HK-2 (cell line): ENCODE measurements at regions not wholly inside any gene's neighbourhood (a gene's known extent, or its start where the extent isn't known, plus 50 kb on each side); places are given as distances from the start of the nearest gene placed in this dataset.
"Not testable (repeated sequence)": the region's sequence is repeated elsewhere in the genome, so short reads cannot be mapped to it uniquely, and the experiment has no call there.

Experiments
- DNase-seq: peaks from one replicate; pipeline ENCODE4 v3.0.0-alpha.2; 2018; ENCODE audit not compliant: unreplicated experiment

- DNase-seq = peak; percentile 5
Observed at GRCh38 chr2:166743482-166743881, 144.8 kb upstream of the XIRP2 start.

- DNase-seq = no peak
Observed at GRCh38 chr2:166727095-166727494, 161.2 kb upstream of the XIRP2 start.

GRCh38 chr2:166725927-166726924 is 162.1 kb upstream of the XIRP2 start:
- DNase-seq = no peak

DNA sequence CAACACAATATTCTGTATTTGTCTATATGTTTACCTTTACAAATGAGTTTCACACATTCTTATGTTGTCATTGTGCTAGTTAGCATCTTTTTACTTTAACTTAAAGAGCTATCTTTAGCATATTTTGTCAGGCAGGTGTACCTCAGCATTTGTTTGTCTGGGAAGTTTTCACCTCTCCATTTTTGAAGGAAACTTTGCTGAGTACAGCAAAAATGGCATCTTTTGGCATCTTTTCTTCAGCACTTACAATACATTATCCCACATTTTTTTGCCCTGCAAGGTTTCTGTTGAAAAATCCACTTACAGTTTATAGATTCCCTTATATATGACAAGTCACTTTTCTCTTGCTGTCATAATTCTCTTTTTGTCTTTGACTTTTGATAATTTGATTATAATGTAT is 171.3 kb upstream of the XIRP2 start:
- DNase-seq = no peak

DNA sequence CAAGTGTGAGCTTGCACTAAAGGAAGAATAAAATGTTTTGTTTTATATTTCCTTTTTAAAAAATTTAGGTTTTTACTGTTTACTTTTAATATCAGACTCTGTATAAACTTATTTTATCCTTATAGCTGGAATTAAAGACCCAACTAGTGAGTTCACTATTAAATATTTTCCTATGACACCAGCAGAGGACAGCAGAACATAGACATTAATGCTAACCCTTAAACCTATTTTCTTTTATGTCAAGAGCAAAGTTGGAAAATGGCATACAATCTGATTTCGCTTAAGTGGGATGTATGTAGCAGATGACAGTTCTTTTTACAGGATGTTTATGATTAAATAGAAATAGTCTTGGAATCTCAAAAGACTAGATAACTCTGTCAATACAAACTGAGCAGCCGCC is 188.2 kb upstream of the XIRP2 start:
- no peak for DNase-seq

GRCh38 chr2:166695154-166695553 is 193.1 kb upstream of the XIRP2 start:
- DNase-seq = no peak

DNA sequence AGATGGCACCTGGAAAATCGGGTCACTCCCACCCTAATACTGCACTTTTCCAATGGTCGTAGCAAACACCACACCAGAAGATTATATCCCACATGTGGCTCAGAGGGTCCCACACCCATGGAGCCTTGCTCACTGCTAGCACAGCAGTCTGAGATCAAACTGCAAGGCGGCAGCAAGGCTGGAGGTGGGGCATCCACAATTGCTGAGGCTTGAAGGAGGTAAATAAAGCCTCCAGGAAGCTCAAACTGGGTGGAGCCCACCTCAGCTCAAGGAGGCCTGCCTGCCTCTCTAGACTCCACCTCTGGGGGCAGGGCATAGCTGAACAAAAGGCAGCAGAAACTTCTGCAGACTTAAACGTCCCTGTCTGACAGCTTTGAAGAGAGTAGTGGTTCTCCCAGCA is 192.0 kb upstream of the SCN7A start:
- DNase-seq = not testable (repeated sequence)

DNA sequence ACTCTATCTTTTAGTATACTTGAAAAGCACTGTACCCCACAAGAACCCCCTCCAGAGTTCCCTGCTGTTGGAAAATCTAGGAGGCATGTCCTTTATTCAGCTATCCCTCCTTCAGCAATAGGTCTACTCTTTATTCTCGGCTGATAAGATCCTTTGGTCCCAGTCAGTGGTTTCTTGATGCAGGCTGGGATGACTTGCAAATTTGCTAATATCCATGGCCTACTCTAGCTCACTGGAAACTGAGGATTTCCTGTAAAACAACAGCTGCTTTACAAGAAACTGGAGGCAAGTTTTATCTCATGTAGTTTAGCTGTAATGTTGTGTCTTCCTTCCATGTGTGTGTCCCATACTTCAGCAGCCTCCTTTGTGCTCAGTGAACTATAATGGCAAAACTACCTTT is 183.9 kb upstream of the SCN7A start:
- no peak for DNase-seq

DNA sequence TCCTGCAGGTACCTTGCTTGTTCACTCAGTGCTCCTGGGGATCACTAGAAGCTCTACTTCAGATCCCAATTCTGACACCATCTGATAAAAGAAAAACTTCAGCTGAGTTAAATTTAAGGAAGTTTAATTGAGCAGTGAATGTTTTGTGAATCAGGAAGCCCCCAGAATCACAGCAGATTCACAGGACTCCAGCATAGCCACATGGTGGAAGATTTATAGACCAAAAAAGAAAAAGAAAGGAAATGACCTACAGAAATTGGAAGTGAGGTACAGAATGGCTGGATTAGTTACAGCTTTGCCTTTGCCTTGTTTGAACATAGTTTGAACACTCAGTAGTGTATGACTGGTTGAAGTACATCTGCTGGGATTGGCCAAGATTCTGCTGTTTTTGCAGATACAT is 182.7 kb upstream of the SCN7A start:
- DNase-seq = no peak

DNA sequence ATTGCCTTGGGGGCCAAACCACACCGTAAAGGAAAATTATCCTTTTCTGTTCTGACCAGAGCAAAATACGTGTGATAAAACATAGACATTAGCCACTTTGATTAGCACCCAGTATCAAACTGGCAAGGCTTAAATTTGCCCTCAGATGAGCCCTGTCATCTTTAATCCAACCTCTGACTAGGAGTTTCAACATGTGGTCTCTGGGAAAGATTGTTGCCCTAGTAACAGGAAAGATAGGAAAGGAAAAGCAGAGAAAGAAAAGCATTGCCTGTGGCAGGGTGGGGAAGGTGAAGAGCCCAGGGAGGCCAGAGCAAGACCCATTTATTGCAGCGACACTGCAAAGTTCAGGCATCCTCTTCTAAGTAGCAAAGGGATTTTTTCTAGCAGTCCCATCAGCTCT is 181.5 kb upstream of the SCN7A start:
- no peak for DNase-seq

GRCh38 chr2:166673986-166674385 is 179.9 kb upstream of the SCN7A start:
- DNase-seq = no peak

GRCh38 chr2:166671801-166672200 is 177.8 kb upstream of the SCN7A start:
- DNase-seq = no peak

GRCh38 chr2:166671235-166671634 is 177.2 kb upstream of the SCN7A start:
- DNase-seq = no peak

- DNase-seq = no peak
Observed at GRCh38 chr2:166665991-166666940, 172.2 kb upstream of the SCN7A start.

- no peak for DNase-seq
Observed at GRCh38 chr2:166661824-166662223, 167.8 kb upstream of the SCN7A start.

DNA sequence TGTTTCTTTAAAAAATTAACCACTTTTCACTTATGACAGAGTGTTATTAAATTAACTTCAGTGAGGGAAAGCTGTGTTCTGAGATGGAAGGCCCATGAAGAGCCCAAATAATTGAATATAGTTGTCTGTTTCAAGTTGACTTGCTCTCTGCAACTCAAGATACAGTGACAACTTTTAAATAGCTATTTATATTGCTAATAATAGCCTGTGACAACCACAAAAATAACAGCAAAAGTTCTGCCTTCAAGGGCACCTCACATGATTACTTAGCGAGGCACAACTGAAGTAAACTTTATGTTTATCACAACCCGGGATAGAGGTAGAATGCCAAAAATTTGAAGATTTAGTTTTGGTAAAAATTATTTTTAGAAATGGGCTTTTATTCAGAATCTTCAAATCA is 167.3 kb upstream of the SCN7A start:
- DNase-seq = no peak

DNA sequence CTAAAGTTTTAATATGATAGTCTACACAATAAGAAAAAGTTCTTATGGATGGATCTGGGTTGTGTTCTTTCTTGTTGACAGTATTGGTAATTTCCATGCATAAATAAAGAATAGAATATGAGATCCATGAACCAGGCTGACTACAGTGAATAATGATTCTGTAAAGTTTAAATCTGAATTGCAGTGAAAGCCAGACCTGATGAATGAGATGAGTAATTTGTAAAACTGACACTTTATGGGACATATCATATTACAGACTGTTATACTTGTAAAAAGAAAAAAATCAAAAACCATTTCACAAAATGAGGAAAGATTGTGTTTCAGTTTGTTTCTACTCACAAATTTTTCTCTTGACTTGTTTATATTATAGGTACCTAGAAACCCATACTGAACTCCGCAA is 164.9 kb upstream of the SCN7A start:
- DNase-seq = no peak

DNA sequence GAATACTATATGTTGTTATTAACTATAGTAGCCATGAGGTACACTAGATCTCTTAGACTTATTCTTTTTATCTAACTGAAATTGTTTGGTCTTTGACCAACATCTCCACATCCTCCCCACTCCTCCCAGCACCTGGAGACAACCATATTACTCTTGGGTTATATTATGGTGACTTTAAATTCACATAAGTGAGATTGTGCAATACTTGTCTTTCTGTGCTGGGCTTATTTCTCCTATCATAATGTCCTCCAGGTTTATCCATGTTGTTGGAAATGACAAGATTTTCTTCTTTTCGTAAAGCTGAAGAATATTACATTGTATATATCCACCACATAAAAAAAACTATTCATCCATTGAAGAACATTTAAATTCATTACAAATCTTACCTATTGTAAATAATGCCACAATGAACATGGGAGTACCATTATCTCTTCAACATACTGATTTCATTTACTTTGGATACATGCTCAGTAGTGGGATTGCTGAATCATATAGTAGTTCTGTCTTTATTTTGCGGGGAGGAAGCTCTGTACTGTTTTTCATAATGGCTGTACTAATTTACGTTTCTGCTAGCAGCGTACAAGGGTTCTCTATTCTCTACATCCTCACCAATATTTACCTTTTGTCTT is 159.2 kb upstream of the SCN7A start:
- DNase-seq = no peak

- DNase-seq = no peak
Observed at GRCh38 chr2:166651991-166652390, 157.9 kb upstream of the SCN7A start.

DNA sequence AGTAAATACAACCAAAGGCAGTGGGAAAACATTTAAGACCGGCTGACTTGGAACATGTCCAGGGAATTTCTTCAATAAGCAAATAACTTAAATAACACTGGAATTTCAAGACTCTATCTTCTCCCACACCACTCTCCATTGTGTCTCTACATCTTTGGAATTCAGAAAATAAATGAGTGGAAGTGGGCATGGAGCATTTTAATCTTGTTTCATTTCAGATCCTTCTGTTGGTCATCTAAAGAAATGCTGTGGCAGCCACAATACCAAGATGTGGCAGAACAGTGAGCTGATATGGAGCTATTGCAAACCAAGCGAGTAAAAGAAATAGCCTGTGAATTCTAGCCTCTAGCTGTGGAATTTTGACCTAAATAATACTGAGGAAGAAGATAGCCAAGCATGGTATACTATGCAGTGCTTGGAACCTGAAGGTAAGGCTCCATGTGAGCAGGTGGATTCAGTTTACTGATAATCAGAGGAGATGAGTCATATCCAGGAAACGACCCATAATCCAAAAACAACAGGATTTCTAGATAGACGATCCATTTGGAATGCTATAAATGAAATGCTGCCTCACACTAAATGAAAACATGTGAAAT is 157.1 kb upstream of the SCN7A start:
- DNase-seq = no peak

GRCh38 chr2:166647935-166648334 is 153.9 kb upstream of the SCN7A start:
- no peak for DNase-seq

DNA sequence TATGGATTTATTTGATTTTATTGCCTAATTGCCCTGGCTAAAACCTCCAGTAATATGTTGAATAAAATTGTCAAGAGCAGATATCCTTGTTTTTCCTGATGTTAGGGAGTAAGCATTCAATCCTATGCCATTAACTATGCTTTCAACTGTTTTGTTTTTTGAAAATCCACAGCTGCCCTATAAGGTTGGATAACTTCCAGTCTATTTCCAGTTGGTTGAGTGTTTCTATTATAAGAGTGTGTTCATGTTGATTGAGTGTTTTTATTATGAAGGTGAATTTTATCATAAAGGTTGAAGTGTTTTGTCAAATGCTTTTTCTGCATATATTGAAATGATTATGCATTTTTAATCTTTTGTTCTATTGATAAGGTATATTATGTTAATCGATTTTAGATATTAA is 149.9 kb upstream of the SCN7A start:
- DNase-seq = no peak
